DOHH2 (cell line): ENCODE measurements at regions not wholly inside any gene's neighbourhood (a gene's known extent, or its start where the extent isn't known, plus 50 kb on each side); places are given as distances from the start of the nearest gene placed in this dataset.

Source experiments
- CTCF ChIP-seq: fragments of 200-600 bp; sonication (generic); IDR thresholded peaks from one replicate; pipeline ENCODE4 v1.5.1; 2014; ENCODE audit warnings: antibody characterized with exemption, mild to moderate bottlenecking, low read depth, low read length; ENCODE audit not compliant: poor library complexity, severe bottlenecking
- EZH2phosphoT487 ChIP-seq: fragments of 200-600 bp; sonication (generic); IDR thresholded peaks from 2 replicates; pipeline ENCODE4 v1.6.1; 2017; ENCODE audit warnings: borderline replicate concordance, mild to moderate bottlenecking, antibody characterized with exemption, low read length, moderate library complexity, mixed read lengths

- TF ChIP-seq CTCF (no peak), EZH2phosphoT487 (no peak)
Observed at GRCh38 chr4:24405341-24405740, 179.0 kb downstream of the DHX15 start.
